ENCODE measurements at regions not wholly inside any gene's neighbourhood (a gene's known extent, or its start where the extent isn't known, plus 50 kb on each side); places are given as distances from the start of the nearest gene placed in this dataset.
"Not testable (repeated sequence)": the region's sequence is repeated elsewhere in the genome, so short reads cannot be mapped to it uniquely, and the experiment has no call there.

- H3K4me1 Mint-ChIP-seq (ENCODE audit: low read depth); intact Hi-C loops (cut with micrococcal nuclease); H3K27ac Mint-ChIP-seq; H3K27me3 Mint-ChIP-seq (ENCODE audit: low read depth); DNase-seq (ENCODE audit: low spot score); H3K4me3 Mint-ChIP-seq (ENCODE audit: low read depth); H3K36me3 Mint-ChIP-seq (ENCODE audit: low read depth); H3K9me3 Mint-ChIP-seq: not testable (repeated sequence)
These were observed 1196.7 kb downstream of the TMEM121 start for GRCh38 chr14:106722813-106723687.

DNA sequence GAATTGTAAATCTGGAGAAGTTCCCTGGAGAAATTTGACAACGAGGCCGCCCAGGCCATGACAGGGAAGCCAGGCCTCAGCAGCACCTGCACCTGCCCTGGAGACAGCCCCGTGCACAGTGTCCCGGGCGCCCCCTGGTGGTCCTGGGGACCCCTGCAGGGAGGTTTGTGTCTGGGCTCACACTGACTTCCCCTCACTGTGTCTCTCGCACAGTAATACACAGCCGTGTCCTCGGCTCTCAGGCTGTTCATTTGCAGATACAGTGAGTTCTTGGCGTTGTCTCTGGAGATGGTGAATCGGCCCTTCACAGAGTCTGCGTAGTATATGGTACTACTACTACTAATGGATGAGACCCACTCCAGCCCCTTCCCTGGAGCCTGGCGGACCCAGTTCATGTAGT lies 1201.6 kb downstream of the TMEM121 start:
- H3K4me3 Mint-ChIP-seq (ENCODE audit: low read depth); intact Hi-C loops (cut with micrococcal nuclease); H3K4me1 Mint-ChIP-seq (ENCODE audit: low read depth); DNase-seq (ENCODE audit: low spot score); H3K27ac Mint-ChIP-seq; H3K36me3 Mint-ChIP-seq (ENCODE audit: low read depth); H3K27me3 Mint-ChIP-seq (ENCODE audit: low read depth); H3K9me3 Mint-ChIP-seq: not testable (repeated sequence)

DNA sequence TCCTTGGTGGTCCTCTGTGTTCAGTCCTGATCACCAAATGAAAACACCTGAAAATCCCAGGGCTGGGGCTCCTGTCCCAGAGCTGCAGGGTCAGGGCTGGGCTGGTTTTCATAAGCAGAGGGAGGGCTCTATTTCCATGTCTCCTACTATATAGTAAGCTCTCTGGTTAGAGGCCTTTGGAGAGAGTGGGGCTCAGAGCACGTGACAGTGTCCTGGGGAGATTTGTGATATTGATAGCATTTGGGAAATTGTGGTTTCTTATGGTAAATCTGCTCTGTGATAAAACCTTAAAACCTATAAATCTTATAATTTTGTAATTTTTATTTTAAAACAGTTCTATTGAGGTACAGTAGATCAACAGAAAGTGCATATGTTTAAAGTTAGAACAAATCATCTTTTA lies 1202.2 kb downstream of the TMEM121 start:
- intact Hi-C loops (cut with micrococcal nuclease): no loop called here
- Mint-ChIP-seq H3K27ac (no peak overlapping the region), H3K4me1 (ENCODE audit: low read depth) (no peaks in the 10 kb centered on the region), H3K36me3 (ENCODE audit: low read depth) (no peaks in the 10 kb centered on the region), H3K9me3 (no peaks in the 10 kb centered on the region), H3K4me3 (ENCODE audit: low read depth) (no peak overlapping the region), H3K27me3 (ENCODE audit: low read depth) (no peaks in the 10 kb centered on the region)
- no peak for DNase-seq (ENCODE audit: low spot score)

DNA sequence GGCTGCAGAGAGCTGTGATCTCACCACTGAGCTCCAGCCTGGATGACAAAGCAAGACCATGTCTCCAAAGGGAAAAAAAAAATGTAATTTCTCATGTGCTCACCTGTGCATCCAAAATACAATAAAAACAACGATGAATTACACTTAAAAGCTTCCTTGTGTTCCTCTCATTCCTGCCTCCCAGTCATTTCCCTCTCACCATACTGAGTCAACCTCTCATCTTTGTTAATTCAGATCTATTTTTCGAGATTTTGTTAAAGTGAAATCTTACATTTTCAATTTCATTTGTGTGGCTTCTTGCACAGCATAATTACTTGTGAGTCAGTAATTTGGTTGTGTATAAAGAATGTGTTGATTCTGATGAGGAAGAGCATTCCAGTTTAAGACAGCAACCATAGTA lies 1203.2 kb downstream of the TMEM121 start:
- Mint-ChIP-seq H3K27me3 (ENCODE audit: low read depth) (no peaks in the 10 kb centered on the region), H3K36me3 (ENCODE audit: low read depth) (no peaks in the 10 kb centered on the region), H3K27ac (no peak overlapping the region), H3K4me3 (ENCODE audit: low read depth) (no peak overlapping the region), H3K4me1 (ENCODE audit: low read depth) (no peaks in the 10 kb centered on the region), H3K9me3 (no peaks in the 10 kb centered on the region)
- DNase-seq (ENCODE audit: low spot score): no peak
- intact Hi-C loops (cut with micrococcal nuclease): no loop called here

DNA sequence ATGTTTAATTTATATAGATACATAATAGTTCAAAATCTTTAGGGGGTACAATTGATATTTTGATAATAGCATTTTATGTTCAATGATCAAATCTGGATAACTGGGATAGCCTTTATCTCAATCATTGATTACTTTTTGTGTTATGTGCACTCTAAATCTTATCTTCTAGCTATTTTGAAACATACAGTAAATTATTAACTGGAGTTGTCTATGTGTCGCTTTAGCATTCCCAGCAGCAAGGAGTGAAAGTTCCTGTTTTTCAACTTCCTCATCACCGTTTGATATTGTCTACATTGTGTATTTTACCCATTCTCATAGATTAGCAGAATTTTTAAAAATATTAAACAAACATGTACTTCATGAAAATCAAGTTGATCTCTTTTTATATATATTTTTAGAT lies 1207.4 kb downstream of the TMEM121 start:
- no peaks in the 10 kb centered on the region for H3K4me1 Mint-ChIP-seq (ENCODE audit: low read depth)
- intact Hi-C loops (cut with micrococcal nuclease): no loop called here
- no peak for DNase-seq (ENCODE audit: low spot score)
- no peaks in the 10 kb centered on the region for H3K36me3 Mint-ChIP-seq (ENCODE audit: low read depth)
- H3K9me3 Mint-ChIP-seq: no peaks in the 10 kb centered on the region
- no peak overlapping the region for H3K27ac Mint-ChIP-seq
- H3K4me3 Mint-ChIP-seq (ENCODE audit: low read depth): no peak overlapping the region
- H3K27me3 Mint-ChIP-seq (ENCODE audit: low read depth): no peaks in the 10 kb centered on the region

- no peak for DNase-seq (ENCODE audit: low spot score)
- no peaks in the 10 kb centered on the region for H3K36me3 Mint-ChIP-seq (ENCODE audit: low read depth)
- intact Hi-C loops (cut with micrococcal nuclease): no loop called here
- H3K4me1 Mint-ChIP-seq (ENCODE audit: low read depth): no peaks in the 10 kb centered on the region
- H3K9me3 Mint-ChIP-seq: no peaks in the 10 kb centered on the region
- no peak overlapping the region for H3K4me3 Mint-ChIP-seq (ENCODE audit: low read depth)
- H3K27ac Mint-ChIP-seq: no peak overlapping the region
- H3K27me3 Mint-ChIP-seq (ENCODE audit: low read depth): peaks cover 2% of the 10 kb centered on the region
These were observed 1210.6 kb downstream of the TMEM121 start for GRCh38 chr14:106737021-106737420.

DNA sequence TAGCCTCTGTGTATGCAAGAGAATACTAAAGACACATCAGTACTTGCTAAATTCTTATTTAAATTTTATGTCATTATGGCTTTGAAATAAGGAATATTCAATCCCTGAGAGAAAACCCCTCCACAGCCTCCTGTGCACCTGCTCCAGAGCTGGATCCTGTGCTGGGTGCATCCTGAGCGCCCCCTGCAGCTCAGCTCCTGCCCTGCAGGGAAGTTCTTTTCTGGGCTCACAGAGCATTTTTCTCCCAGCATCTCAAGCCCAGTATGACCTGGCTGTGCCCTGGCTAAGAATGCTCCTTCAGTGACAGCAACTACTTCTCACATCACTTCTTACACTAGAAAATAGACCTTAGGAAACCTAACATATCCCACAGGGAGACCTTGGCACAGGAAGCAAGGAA lies 1211.7 kb downstream of the TMEM121 start:
- Mint-ChIP-seq H3K9me3 (no peaks in the 10 kb centered on the region), H3K27ac (no peak overlapping the region), H3K4me3 (ENCODE audit: low read depth) (no peak overlapping the region), H3K36me3 (ENCODE audit: low read depth) (no peaks in the 10 kb centered on the region), H3K27me3 (ENCODE audit: low read depth) (peaks cover 2% of the 10 kb centered on the region), H3K4me1 (ENCODE audit: low read depth) (no peaks in the 10 kb centered on the region)
- intact Hi-C loops (cut with micrococcal nuclease): no loop called here
- no peak for DNase-seq (ENCODE audit: low spot score)

DNA sequence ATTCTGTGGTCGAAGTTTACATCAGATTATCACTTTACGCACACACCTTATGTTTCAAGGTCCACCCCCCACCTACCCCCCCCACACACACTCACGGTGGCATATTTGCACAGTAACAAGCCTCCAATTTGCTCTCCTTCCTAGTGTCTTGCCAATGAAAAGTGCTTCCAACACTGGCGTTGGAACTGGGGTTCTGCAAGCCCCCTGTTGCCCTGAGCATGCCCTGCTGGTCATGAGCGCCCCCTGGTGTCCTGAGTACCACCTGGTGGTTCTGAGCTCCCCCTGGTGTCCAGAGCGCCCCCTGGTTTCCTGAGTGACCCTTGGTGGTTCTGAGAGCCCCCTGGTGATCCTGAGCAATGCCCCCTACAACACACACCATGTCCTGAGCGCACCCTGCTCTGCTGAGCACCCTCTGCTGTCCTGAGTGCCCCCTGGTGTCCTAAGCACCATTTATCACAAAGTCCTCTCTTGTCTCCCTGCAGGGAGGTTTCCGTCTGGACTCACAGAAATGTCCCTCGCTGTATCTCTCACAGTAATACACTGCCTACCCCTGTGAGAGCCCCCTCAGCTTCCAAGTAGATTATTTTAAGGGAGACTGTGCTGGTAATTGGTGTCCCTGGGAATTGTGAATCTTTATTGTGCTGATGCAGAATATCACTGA lies 1212.3 kb downstream of the TMEM121 start:
- not testable (repeated sequence) for DNase-seq (ENCODE audit: low spot score); H3K4me3 Mint-ChIP-seq (ENCODE audit: low read depth)

DNA sequence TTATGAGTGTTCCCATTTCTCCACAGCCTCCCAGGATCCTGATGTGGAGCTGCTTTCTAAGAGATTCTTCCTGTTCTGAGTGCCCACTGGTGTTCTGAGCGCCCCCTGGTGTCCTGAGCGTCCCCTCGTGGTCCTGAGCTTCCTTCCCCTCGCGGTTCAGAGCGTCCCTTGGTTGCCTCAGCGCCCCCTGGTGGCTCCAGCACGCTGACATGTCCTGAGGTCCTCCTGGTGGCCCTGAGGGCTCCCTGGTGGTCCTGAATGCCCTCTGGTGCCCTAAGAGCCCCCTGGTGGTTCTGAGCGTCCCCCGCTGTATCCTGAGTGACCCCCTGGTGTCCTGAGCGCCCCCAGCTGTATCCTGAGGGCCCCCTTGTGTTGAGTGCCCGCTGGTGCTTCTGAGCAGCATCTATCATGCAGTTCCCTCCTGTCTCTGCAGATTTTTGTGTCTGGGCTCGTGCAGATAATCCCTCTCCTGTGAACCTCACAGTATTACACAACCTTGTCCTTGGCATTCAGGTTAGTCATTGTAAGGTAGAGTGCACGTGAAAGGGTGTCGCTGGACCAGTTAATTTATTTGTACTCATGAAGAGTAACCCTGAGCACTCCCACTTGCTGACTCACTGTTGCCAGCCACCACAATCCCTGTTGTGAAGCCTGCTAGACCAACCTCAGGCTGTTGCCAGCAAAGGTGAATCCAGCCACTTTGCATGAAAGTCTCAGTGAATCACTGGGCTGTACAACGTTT lies 1214.9 kb downstream of the TMEM121 start:
- DNase-seq (ENCODE audit: low spot score); H3K4me1 Mint-ChIP-seq (ENCODE audit: low read depth); intact Hi-C loops (cut with micrococcal nuclease); H3K27ac Mint-ChIP-seq; H3K27me3 Mint-ChIP-seq (ENCODE audit: low read depth); H3K36me3 Mint-ChIP-seq (ENCODE audit: low read depth); H3K9me3 Mint-ChIP-seq: not testable (repeated sequence)
- H3K4me3 Mint-ChIP-seq (ENCODE audit: low read depth): peak overlapping the region; percentile 5

More for the DNA sequence above, 1212.3 kb downstream of the TMEM121 start:
- H3K36me3 Mint-ChIP-seq (ENCODE audit: low read depth); H3K4me1 Mint-ChIP-seq (ENCODE audit: low read depth); intact Hi-C loops (cut with micrococcal nuclease); H3K27ac Mint-ChIP-seq; H3K9me3 Mint-ChIP-seq; H3K27me3 Mint-ChIP-seq (ENCODE audit: low read depth): not testable (repeated sequence)

GRCh38 chr14:106745016-106745767 lies 1218.8 kb downstream of the TMEM121 start:
- intact Hi-C loops (cut with micrococcal nuclease); H3K4me1 Mint-ChIP-seq (ENCODE audit: low read depth); H3K27me3 Mint-ChIP-seq (ENCODE audit: low read depth); H3K4me3 Mint-ChIP-seq (ENCODE audit: low read depth); H3K27ac Mint-ChIP-seq; H3K9me3 Mint-ChIP-seq; DNase-seq (ENCODE audit: low spot score); H3K36me3 Mint-ChIP-seq (ENCODE audit: low read depth): not testable (repeated sequence)

- H3K4me3 Mint-ChIP-seq (ENCODE audit: low read depth); intact Hi-C loops (cut with micrococcal nuclease); H3K27ac Mint-ChIP-seq; H3K27me3 Mint-ChIP-seq (ENCODE audit: low read depth); H3K36me3 Mint-ChIP-seq (ENCODE audit: low read depth); H3K4me1 Mint-ChIP-seq (ENCODE audit: low read depth); H3K9me3 Mint-ChIP-seq; DNase-seq (ENCODE audit: low spot score): not testable (repeated sequence)
These were observed 1223.7 kb downstream of the TMEM121 start for GRCh38 chr14:106750089-106750488.

DNA sequence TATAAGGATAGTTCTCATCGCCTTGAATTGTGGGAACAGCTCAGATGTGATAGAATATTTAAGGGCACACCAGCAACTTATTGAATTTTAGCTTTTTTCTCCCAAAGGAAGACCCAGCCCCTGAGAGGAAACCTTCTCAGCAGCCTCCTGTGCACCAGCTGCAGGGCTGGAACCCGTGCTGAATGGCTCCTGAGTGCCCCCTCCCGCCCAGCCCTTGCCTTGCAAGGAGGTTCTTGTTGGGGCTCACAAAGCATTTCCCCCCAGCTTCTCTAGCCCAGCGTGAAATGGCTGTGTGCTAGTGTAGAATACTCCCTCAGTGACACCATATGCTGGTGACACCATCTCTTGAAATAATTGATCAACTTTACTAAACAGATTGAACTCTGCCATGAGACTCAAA lies 1227.4 kb downstream of the TMEM121 start:
- H3K27ac Mint-ChIP-seq; H3K27me3 Mint-ChIP-seq (ENCODE audit: low read depth); H3K36me3 Mint-ChIP-seq (ENCODE audit: low read depth); H3K4me3 Mint-ChIP-seq (ENCODE audit: low read depth); intact Hi-C loops (cut with micrococcal nuclease); DNase-seq (ENCODE audit: low spot score); H3K4me1 Mint-ChIP-seq (ENCODE audit: low read depth); H3K9me3 Mint-ChIP-seq: not testable (repeated sequence)

All from activated T-helper 2 cell treated with anti-CD3 and anti-CD28 coated beads, Interferon-gamma antibody, Interleukin-2, Interleukin-4, amounts not matched to agents 10 μg/mL and 5 μg/mL and 100 μg/mL, durations not matched to agents 14 hours and 24 hours and 36 hours (primary cell).